GM23338 (cell line): ENCODE measurements at regions not wholly inside any gene's neighbourhood (a gene's known extent, or its start where the extent isn't known, plus 50 kb on each side); places are given as distances from the start of the nearest gene placed in this dataset.

Source experiments
- ATAC-seq: fragments of 200-7000 bp; cut with Tn5 transposase; 3 replicates; pipeline ENCODE4 v1.9.1; 2020
- DNase-seq: peaks from one replicate; pipeline ENCODE4 v3.0.0-alpha.2; 2015; ENCODE audit warnings: low spot score
- H2AFZ ChIP-seq: fragments of 200-600 bp; sonication (generic); 2 replicates; pipeline ENCODE4 v1.8.0; 2016; ENCODE audit warnings: antibody characterized with exemption, mild to moderate bottlenecking, moderate library complexity
- H3F3A ChIP-seq: fragments of 200-600 bp; sonication (generic); replicated peaks from 2 replicates; pipeline ENCODE4 v1.8.0; 2017; ENCODE audit warnings: antibody characterized with exemption, mixed run types, low read depth
- H3K27ac ChIP-seq: fragments of 200-600 bp; sonication (generic); 2 replicates; pipeline ENCODE4 v1.6.1; 2016; ENCODE audit warnings: low read depth
- H3K27me3 ChIP-seq: fragments of 200-600 bp; sonication (generic); 2 replicates; pipeline ENCODE4 v1.8.0; 2016; ENCODE audit warnings: mild to moderate bottlenecking, mixed run types, moderate library complexity; ENCODE audit not compliant: insufficient read depth
- H3K36me3 ChIP-seq: fragments of 200-600 bp; sonication (generic); 2 replicates; pipeline ENCODE4 v1.8.0; 2016; ENCODE audit warnings: mild to moderate bottlenecking; ENCODE audit not compliant: insufficient read depth
- H3K4me1 ChIP-seq: fragments of 200-600 bp; sonication (generic); 2 replicates; pipeline ENCODE4 v1.8.0; 2016; ENCODE audit warnings: mild to moderate bottlenecking, moderate library complexity; ENCODE audit not compliant: insufficient read depth
- H3K4me2 ChIP-seq: fragments of 200-600 bp; sonication (generic); 2 replicates; pipeline ENCODE4 v1.7.1; 2017; ENCODE audit warnings: mixed run types
- H3K4me3 ChIP-seq: fragments of 200-600 bp; sonication (generic); 2 replicates; pipeline ENCODE4 v1.6.1; 2016; ENCODE audit warnings: mixed run types
- H3K79me2 ChIP-seq: fragments of 200-600 bp; sonication (generic); replicated peaks from 2 replicates; pipeline ENCODE4 v1.8.0; 2017; ENCODE audit warnings: mild to moderate bottlenecking; ENCODE audit not compliant: insufficient read depth
- H3K9me2 ChIP-seq: fragments of 200-600 bp; sonication (generic); 2 replicates; pipeline ENCODE4 v1.8.0; 2017; ENCODE audit not compliant: insufficient read depth
- H4K20me1 ChIP-seq: fragments of 200-600 bp; sonication (generic); replicated peaks from 2 replicates; pipeline ENCODE4 v1.8.0; 2017; ENCODE audit warnings: mild to moderate bottlenecking; ENCODE audit not compliant: insufficient read depth
- H3K27ac Mint-ChIP-seq: 2 replicates; pipeline ENCODE4 v1.8.0; 2020; ENCODE audit warnings: inconsistent platforms, mild to moderate bottlenecking, moderate library complexity, mixed read lengths
- H3K27me3 Mint-ChIP-seq: 3 replicates; pipeline ENCODE4 v1.8.0; 2022; ENCODE audit warnings: low read depth, mild to moderate bottlenecking, moderate library complexity, mixed read lengths, inconsistent platforms; ENCODE audit not compliant: insufficient read depth, poor library complexity
- H3K36me3 Mint-ChIP-seq: 3 replicates; pipeline ENCODE4 v1.8.0; 2021; ENCODE audit warnings: low read depth, mild to moderate bottlenecking, inconsistent platforms, moderate library complexity, mixed read lengths
- H3K4me1 Mint-ChIP-seq: 3 replicates; pipeline ENCODE4 v1.8.0; 2020; ENCODE audit warnings: mild to moderate bottlenecking, inconsistent platforms, mixed read lengths
- H3K4me3 Mint-ChIP-seq: 3 replicates; pipeline ENCODE4 v1.8.0; 2021; ENCODE audit warnings: moderate library complexity, mild to moderate bottlenecking, inconsistent platforms, mixed read lengths
- H3K9me3 Mint-ChIP-seq: 3 replicates; pipeline ENCODE4 v1.8.0; 2020; ENCODE audit warnings: moderate library complexity, mild to moderate bottlenecking, inconsistent platforms, mixed read lengths
- CREB1 ChIP-seq: fragments of 250-450 bp; sonication (Bioruptor Pico); IDR thresholded peaks from 2 replicates; pipeline ENCODE4 v1.5.0; 2020; ENCODE audit warnings: low read depth, mild to moderate bottlenecking, moderate library complexity
- CTCF ChIP-seq, 2 experiments: fragments of 200-600 bp in 1 of 2; sonication (generic) in 1 of 2; conservative IDR thresholded peaks; 2 replicates each; pipeline versions ENCODE4 v1.5.1 to v1.6.1; 2016 to 2017; ENCODE audit warnings: antibody characterized with exemption in 2 of 2, low read depth in 2 of 2, mild to moderate bottlenecking in 2 of 2, moderate library complexity in 1 of 2
- ETS1 ChIP-seq: IDR thresholded peaks from 2 replicates; pipeline ENCODE4 v1.6.1; 2016; ENCODE audit warnings: antibody characterized with exemption
- EZH2 ChIP-seq: fragments of 200-600 bp; sonication (generic); IDR thresholded peaks from one replicate; pipeline ENCODE4 v1.8.0; 2017; ENCODE audit warnings: antibody characterized with exemption, mild to moderate bottlenecking, low read depth; ENCODE audit not compliant: unreplicated experiment
- EZH2phosphoT487 ChIP-seq: fragments of 200-600 bp; sonication (generic); IDR thresholded peaks from one replicate; pipeline ENCODE4 v1.8.1; 2018; ENCODE audit warnings: antibody characterized with exemption; ENCODE audit not compliant: unreplicated experiment
- JUNB ChIP-seq: IDR thresholded peaks from one replicate; pipeline ENCODE4 v1.6.1; 2016; ENCODE audit warnings: antibody characterized with exemption; ENCODE audit not compliant: unreplicated experiment
- NANOG ChIP-seq: IDR thresholded peaks from 2 replicates; pipeline ENCODE4 v1.6.1; 2016; ENCODE audit warnings: antibody characterized with exemption, borderline replicate concordance
- POLR2AphosphoS5 ChIP-seq: IDR thresholded peaks from 2 replicates; pipeline ENCODE4 v1.6.1; 2016; ENCODE audit warnings: antibody characterized with exemption, low read depth
- STAT1 ChIP-seq: IDR thresholded peaks from one replicate; pipeline ENCODE4 v1.6.1; 2016; ENCODE audit warnings: antibody characterized with exemption; ENCODE audit not compliant: unreplicated experiment
- ZNF114 ChIP-seq: fragments of 250-450 bp; sonication (Bioruptor Pico); IDR thresholded peaks from 2 replicates; pipeline ENCODE4 v1.5.0; 2020; ENCODE audit warnings: mild to moderate bottlenecking, moderate library complexity
- ZNF331 ChIP-seq: fragments of 250-450 bp; sonication (Bioruptor Pico); IDR thresholded peaks from 2 replicates; pipeline ENCODE4 v1.5.0; 2020; ENCODE audit warnings: low read depth, mild to moderate bottlenecking, moderate library complexity

- TF ChIP-seq CTCF (conservative IDR thresholded peaks at IDR 0.05; ENCODE audit: low read depth in 2 of 2) (no peak), EZH2phosphoT487 (no peak), ZNF114 (no peak), EZH2 (no peak), CREB1 (CRISPR knock-in tag) (no peak), POLR2AphosphoS5 (no peak), ZNF331 (CRISPR knock-in tag) (no peak), STAT1 (no peak), NANOG (no peak)
Measured at GRCh38 chrX:84709987-84710386, 207.7 kb upstream of the HDX start (continued).

GRCh38 chrX:84710611-84711010, 208.4 kb upstream of the HDX start:
- no peak overlapping the region for H3K4me3 Mint-ChIP-seq
- H3K27ac Mint-ChIP-seq, result no peak overlapping the region
- H3K27me3 Mint-ChIP-seq, result peaks cover 1% of the 10 kb centered on the region
- H3K36me3 ChIP-seq, result no peaks in the 10 kb centered on the region
- TF ChIP-seq CTCF (conservative IDR thresholded peaks at IDR 0.05; ENCODE audit: low read depth in 2 of 2) (0 out of 4 replicates have a peak, but pooled peaks of 1 of the 2 experiments have one; percentile 8), ZNF114 (no peak), ETS1 (no peak), JUNB (no peak)
- no peaks in the 10 kb centered on the region for H3K79me2 ChIP-seq
- no peaks in the 10 kb centered on the region for H3K9me3 Mint-ChIP-seq
- H3K4me3 ChIP-seq, result no peak overlapping the region
- peak; percentile 17 for DNase-seq
- no peaks in the 10 kb centered on the region for H4K20me1 ChIP-seq
- ATAC-seq, result peak; percentile 72
- no peaks in the 10 kb centered on the region for H3K27me3 ChIP-seq
- no peaks in the 10 kb centered on the region for H3K9me2 ChIP-seq
- H3K27ac ChIP-seq, result no peak overlapping the region
- peak overlapping the region; percentile 47; the same call in 1 of the 2 replicates for H2AFZ ChIP-seq
- peaks cover 24% of the 10 kb centered on the region for H3K4me1 Mint-ChIP-seq
- H3F3A ChIP-seq, result no peaks in the 10 kb centered on the region
- H3K4me1 ChIP-seq, result peaks cover 35% of the 10 kb centered on the region
- H3K4me2 ChIP-seq, result peak overlapping the region; percentile 51; the same call in 1 of the 2 replicates
- H3K36me3 Mint-ChIP-seq, result no peaks in the 10 kb centered on the region
